ENCODE measurements at regions not wholly inside any gene's neighbourhood (a gene's known extent, or its start where the extent isn't known, plus 50 kb on each side); places are given as distances from the start of the nearest gene placed in this dataset.
A peak's percentile ranks its signal among the peaks of the same experiment; 100 is the strongest.

- Histone ChIP-seq H3K4me3 (no peak overlapping the region), H3K4me1 (replicated peaks in 1 of 2) (no peaks in the 10 kb centered on the region), H3K27ac (no peak overlapping the region)
- ATAC-seq (replicated peaks in 6 of 8), result no peak
- 0 to 100% (median 40%) methylated on average over 1 to 2 of the region's 2 CpGs; no CpG with 5 or more reads in 1 of the 10 experiments for WGBS, 10 experiments
- in situ Hi-C loops (cut with MboI; ENCODE audit: low pct_unique_long_range_greater_than_20kb in 2 of 9, low sequenced_read_pairs in 9 of 9, unreplicated experiment in 9 of 9), result no loop called here
Measured at GRCh38 chr3:165529451-165529850, 307.8 kb downstream of the BCHE start.

GRCh38 chr3:165526367-165526766, 310.9 kb downstream of the BCHE start:
- whole genome bisulfite sequencing, 10 experiments, result 0 to 44% (median 24%) methylated on average over 1 to 2 of the region's 2 CpGs; no CpG with 5 or more reads in 3 of the 10 experiments
- no peak for ATAC-seq (replicated peaks in 6 of 8)
- in situ Hi-C loops (cut with MboI; ENCODE audit: low pct_unique_long_range_greater_than_20kb in 2 of 9, low sequenced_read_pairs in 9 of 9, unreplicated experiment in 9 of 9), result no loop called here
- no peak overlapping the region for H3K27ac ChIP-seq
- H3K4me3 ChIP-seq, result no peak overlapping the region
- H3K4me1 ChIP-seq (replicated peaks in 1 of 2), result no peaks in the 10 kb centered on the region

- H3K27ac ChIP-seq, result no peak overlapping the region
- in situ Hi-C loops (cut with MboI; ENCODE audit: low pct_unique_long_range_greater_than_20kb in 2 of 9, low sequenced_read_pairs in 9 of 9, unreplicated experiment in 9 of 9), result no loop called here
- no peaks in the 10 kb centered on the region for H3K4me1 ChIP-seq (replicated peaks in 1 of 2)
- no peak for ATAC-seq (replicated peaks in 6 of 8)
- no peak overlapping the region for H3K4me3 ChIP-seq
Measured at GRCh38 chr3:165523801-165524200, 313.4 kb downstream of the BCHE start.

- H3K4me1 ChIP-seq (replicated peaks in 1 of 2), result no peaks in the 10 kb centered on the region
- no peak for ATAC-seq (replicated peaks in 6 of 8)
- in situ Hi-C loops (cut with MboI; ENCODE audit: low pct_unique_long_range_greater_than_20kb in 2 of 9, low sequenced_read_pairs in 9 of 9, unreplicated experiment in 9 of 9), result no loop called here
- H3K27ac ChIP-seq, result no peak overlapping the region
- no peak overlapping the region for H3K4me3 ChIP-seq
- WGBS, 10 experiments, result 0 to 100% (median 81%) methylated on average over 1 of the region's 1 CpG
Measured at GRCh38 chr3:165522386-165522785, 314.8 kb downstream of the BCHE start.

- no peak for ATAC-seq (replicated peaks in 6 of 8)
- H3K4me1 ChIP-seq (replicated peaks in 1 of 2), result no peaks in the 10 kb centered on the region
- WGBS, 10 experiments, result 0 to 100% (median 79%) methylated on average over 1 to 2 of the region's 2 CpGs; no CpG with 5 or more reads in 1 of the 10 experiments
- in situ Hi-C loops (cut with MboI; ENCODE audit: low pct_unique_long_range_greater_than_20kb in 2 of 9, low sequenced_read_pairs in 9 of 9, unreplicated experiment in 9 of 9), result no loop called here
- no peak overlapping the region for H3K4me3 ChIP-seq
- no peak overlapping the region for H3K27ac ChIP-seq
Measured at GRCh38 chr3:165521131-165521871, 315.9 kb downstream of the BCHE start.

GRCh38 chr3:165519687-165520086, 317.5 kb downstream of the BCHE start:
- ATAC-seq (replicated peaks in 6 of 8), result no peak
- Histone ChIP-seq H3K4me3 (no peak overlapping the region), H3K27ac (no peak overlapping the region), H3K4me1 (replicated peaks in 1 of 2) (no peaks in the 10 kb centered on the region)
- in situ Hi-C loops (cut with MboI; ENCODE audit: low pct_unique_long_range_greater_than_20kb in 2 of 9, low sequenced_read_pairs in 9 of 9, unreplicated experiment in 9 of 9), result no loop called here
- WGBS, 10 experiments, result 36 to 100% (median 81%) methylated on average over 1 to 4 of the region's 4 CpGs

- Histone ChIP-seq H3K27ac (no peak overlapping the region), H3K4me1 (replicated peaks in 1 of 2) (no peaks in the 10 kb centered on the region), H3K4me3 (no peak overlapping the region)
- ATAC-seq (replicated peaks in 6 of 8), result peak in 1 of 8 experiments; percentile 21
- 0 to 100% (median 75%) methylated on average over 1 to 2 of the region's 2 CpGs; no CpG with 5 or more reads in 1 of the 10 experiments for WGBS, 10 experiments
- in situ Hi-C loops (cut with MboI; ENCODE audit: low pct_unique_long_range_greater_than_20kb in 2 of 9, low sequenced_read_pairs in 9 of 9, unreplicated experiment in 9 of 9), result no loop called here
Measured at GRCh38 chr3:165518346-165518745, 318.9 kb downstream of the BCHE start.

GRCh38 chr3:165513715-165514701, 317.8 kb upstream of the SLITRK3 start:
- no peak overlapping the region for H3K27ac ChIP-seq
- ATAC-seq (replicated peaks in 6 of 8), result no peak
- WGBS, 10 experiments, result 0 to 100% (median 67%) methylated on average over 1 to 4 of the region's 4 CpGs; no CpG with 5 or more reads in 1 of the 10 experiments
- no peaks in the 10 kb centered on the region for H3K4me1 ChIP-seq (replicated peaks in 1 of 2)
- in situ Hi-C loops (cut with MboI; ENCODE audit: low pct_unique_long_range_greater_than_20kb in 2 of 9, low sequenced_read_pairs in 9 of 9, unreplicated experiment in 9 of 9), result no loop called here
- no peak overlapping the region for H3K4me3 ChIP-seq

- Histone ChIP-seq H3K27ac (no peak overlapping the region), H3K4me3 (no peak overlapping the region), H3K4me1 (replicated peaks in 1 of 2) (peaks cover 0 to 4% of the 10 kb centered on the region in 2 donors)
- 0 to 100% (median 50%) methylated on average over 1 to 3 of the region's 3 CpGs; no CpG with 5 or more reads in 2 of the 10 experiments for WGBS, 10 experiments
- ATAC-seq (replicated peaks in 6 of 8), result no peak
- in situ Hi-C loops (cut with MboI; ENCODE audit: low pct_unique_long_range_greater_than_20kb in 2 of 9, low sequenced_read_pairs in 9 of 9, unreplicated experiment in 9 of 9), result no loop called here
Measured at GRCh38 chr3:165507576-165507975, 311.4 kb upstream of the SLITRK3 start.

GRCh38 chr3:165507060-165507459, 310.9 kb upstream of the SLITRK3 start:
- in situ Hi-C loops (cut with MboI; ENCODE audit: low pct_unique_long_range_greater_than_20kb in 2 of 9, low sequenced_read_pairs in 9 of 9, unreplicated experiment in 9 of 9), result no loop called here
- Histone ChIP-seq H3K4me1 (replicated peaks in 1 of 2) (peaks cover 0 to 4% of the 10 kb centered on the region in 2 donors), H3K27ac (no peak overlapping the region), H3K4me3 (no peak overlapping the region)
- 20 to 100% (median 83%) methylated on average over 1 of the region's 1 CpG; no CpG with 5 or more reads in 5 of the 10 experiments for WGBS, 10 experiments
- ATAC-seq (replicated peaks in 6 of 8), result no peak

- Histone ChIP-seq H3K27ac (no peak overlapping the region), H3K4me1 (replicated peaks in 1 of 2) (peaks cover 0 to 4% of the 10 kb centered on the region in 2 donors), H3K4me3 (no peak overlapping the region)
- no peak for ATAC-seq (replicated peaks in 6 of 8)
- in situ Hi-C loops (cut with MboI; ENCODE audit: low pct_unique_long_range_greater_than_20kb in 2 of 9, low sequenced_read_pairs in 9 of 9, unreplicated experiment in 9 of 9), result no loop called here
Measured at GRCh38 chr3:165505657-165506056, 309.5 kb upstream of the SLITRK3 start.

GRCh38 chr3:165504554-165504953, 308.4 kb upstream of the SLITRK3 start:
- H3K27ac ChIP-seq, result no peak overlapping the region
- ATAC-seq (replicated peaks in 6 of 8), result no peak
- in situ Hi-C loops (cut with MboI; ENCODE audit: low pct_unique_long_range_greater_than_20kb in 2 of 9, low sequenced_read_pairs in 9 of 9, unreplicated experiment in 9 of 9), result no loop called here
- H3K4me1 ChIP-seq (replicated peaks in 1 of 2), result peaks cover 0 to 4% of the 10 kb centered on the region in 2 donors
- no peak overlapping the region for H3K4me3 ChIP-seq
- WGBS, 10 experiments, result 0 to 100% (median 83%) methylated on average over 1 of the region's 1 CpG; no CpG with 5 or more reads in 5 of the 10 experiments

GRCh38 chr3:165503825-165504224, 307.6 kb upstream of the SLITRK3 start:
- no peak for ATAC-seq (replicated peaks in 6 of 8)
- H3K4me3 ChIP-seq, result no peak overlapping the region
- in situ Hi-C loops (cut with MboI; ENCODE audit: low pct_unique_long_range_greater_than_20kb in 2 of 9, low sequenced_read_pairs in 9 of 9, unreplicated experiment in 9 of 9), result no loop called here
- 29 to 91% (median 75%) methylated on average over 1 to 4 of the region's 4 CpGs for WGBS, 10 experiments
- peaks cover 0 to 4% of the 10 kb centered on the region in 2 donors for H3K4me1 ChIP-seq (replicated peaks in 1 of 2)
- H3K27ac ChIP-seq, result no peak overlapping the region
